ENCODE measurements at regions not wholly inside any gene's neighbourhood (a gene's known extent, or its start where the extent isn't known, plus 50 kb on each side); places are given as distances from the start of the nearest gene placed in this dataset.

DNA sequence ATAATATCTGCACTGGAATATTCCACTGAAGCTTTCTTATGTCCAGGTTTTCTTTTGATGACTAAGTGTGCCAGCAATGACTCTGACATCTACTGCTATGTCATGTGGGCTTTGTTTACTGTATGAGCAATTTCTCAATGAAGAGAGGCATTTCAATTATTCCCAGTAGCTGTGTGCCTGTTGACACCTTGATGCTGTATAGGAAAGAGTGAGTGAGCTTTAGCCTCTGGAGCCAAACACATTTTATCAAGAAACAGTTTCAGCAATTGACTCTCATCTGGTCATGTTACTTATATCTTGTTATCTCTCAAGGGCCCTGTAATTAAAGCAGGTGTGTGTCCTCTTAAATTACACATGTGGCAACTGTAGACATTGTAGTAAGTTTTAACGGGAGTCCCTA lies 493.2 kb upstream of the FANCL start:
- Histone ChIP-seq H3K9ac (ENCODE audit: low read length) (no peak overlapping the region), H3K9me3 (replicated peaks; ENCODE audit: insufficient read depth, low read length) (no peaks in the 10 kb centered on the region), H3K27me3 (replicated peaks; ENCODE audit: insufficient read depth, low read length) (no peaks in the 10 kb centered on the region), H3K4me2 (ENCODE audit: low read depth, low read length) (no peak overlapping the region), H3K4me1 (ENCODE audit: low read length) (no peaks in the 10 kb centered on the region), H3K79me2 (ENCODE audit: low read length) (no peaks in the 10 kb centered on the region), H3K27ac (ENCODE audit: low read length) (no peak overlapping the region), H3F3A (ENCODE audit: insufficient read depth, low read length) (no peaks in the 10 kb centered on the region), H3K36me3 (replicated peaks; ENCODE audit: insufficient read depth, low read length) (no peaks in the 10 kb centered on the region), H3K9me2 (replicated peaks; ENCODE audit: insufficient read depth, low read length) (no peaks in the 10 kb centered on the region), H3K4me3 (ENCODE audit: low read length) (no peak overlapping the region), H2AFZ (ENCODE audit: low read length) (no peak overlapping the region), H4K20me1 (ENCODE audit: insufficient read depth, low read length) (no peaks in the 10 kb centered on the region)
- DNase-seq, result no peak
- TF ChIP-seq CTCF (IDR thresholded peaks at IDR 0.05; ENCODE audit: low read length), result no peak
- TF ChIP-seq EZH2phosphoT487 (IDR thresholded peaks at IDR 0.05; ENCODE audit: low read length), result no peak
- TF ChIP-seq EZH2 (optimal IDR thresholded peaks at IDR 0.05; ENCODE audit: low read depth, low read length), result no peak

- H3K27ac ChIP-seq (ENCODE audit: low read length), result no peak overlapping the region
- H3K9ac ChIP-seq (ENCODE audit: low read length), result no peak overlapping the region
- H3K9me3 ChIP-seq (replicated peaks; ENCODE audit: insufficient read depth, low read length), result no peaks in the 10 kb centered on the region
- TF ChIP-seq CTCF (IDR thresholded peaks at IDR 0.05; ENCODE audit: low read length), result no peak
- TF ChIP-seq EZH2phosphoT487 (IDR thresholded peaks at IDR 0.05; ENCODE audit: low read length), result no peak
- no peak for TF ChIP-seq EZH2 (optimal IDR thresholded peaks at IDR 0.05; ENCODE audit: low read depth, low read length)
- no peak overlapping the region for H2AFZ ChIP-seq (ENCODE audit: low read length)
- no peaks in the 10 kb centered on the region for H3K27me3 ChIP-seq (replicated peaks; ENCODE audit: insufficient read depth, low read length)
- no peaks in the 10 kb centered on the region for H3K4me1 ChIP-seq (ENCODE audit: low read length)
- H3F3A ChIP-seq (ENCODE audit: insufficient read depth, low read length), result no peaks in the 10 kb centered on the region
- H3K36me3 ChIP-seq (replicated peaks; ENCODE audit: insufficient read depth, low read length), result no peaks in the 10 kb centered on the region
- no peaks in the 10 kb centered on the region for H3K79me2 ChIP-seq (ENCODE audit: low read length)
- no peaks in the 10 kb centered on the region for H4K20me1 ChIP-seq (ENCODE audit: insufficient read depth, low read length)
- no peak overlapping the region for H3K4me3 ChIP-seq (ENCODE audit: low read length)
- no peak for DNase-seq
- no peak overlapping the region for H3K4me2 ChIP-seq (ENCODE audit: low read depth, low read length)
- no peaks in the 10 kb centered on the region for H3K9me2 ChIP-seq (replicated peaks; ENCODE audit: insufficient read depth, low read length)
These were observed 491.9 kb upstream of the FANCL start for GRCh38 chr2:58732999-58733398.

DNA sequence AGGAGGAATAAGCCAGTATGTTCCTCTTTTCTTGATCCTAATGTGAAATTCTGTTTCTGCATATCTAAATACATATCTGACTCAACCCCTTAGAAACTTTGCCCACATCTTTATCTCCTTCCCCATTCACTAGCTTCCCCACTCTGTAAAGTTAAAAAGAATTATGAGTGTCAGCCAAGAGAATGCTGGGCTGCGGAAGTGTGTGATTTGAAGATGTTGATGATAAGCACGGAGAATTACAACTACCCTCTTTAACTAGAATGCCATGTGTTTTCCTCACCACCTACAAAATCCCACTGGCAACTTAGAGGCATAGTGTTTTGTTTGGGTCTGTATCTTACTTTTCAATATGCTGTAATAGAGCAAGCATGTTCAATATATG lies 490.4 kb upstream of the FANCL start:
- no peaks in the 10 kb centered on the region for H3K9me2 ChIP-seq (replicated peaks; ENCODE audit: insufficient read depth, low read length)
- no peak overlapping the region for H3K4me3 ChIP-seq (ENCODE audit: low read length)
- no peaks in the 10 kb centered on the region for H3K79me2 ChIP-seq (ENCODE audit: low read length)
- no peak overlapping the region for H2AFZ ChIP-seq (ENCODE audit: low read length)
- H3K4me1 ChIP-seq (ENCODE audit: low read length), result no peaks in the 10 kb centered on the region
- DNase-seq, result no peak
- no peak overlapping the region for H3K4me2 ChIP-seq (ENCODE audit: low read depth, low read length)
- no peaks in the 10 kb centered on the region for H4K20me1 ChIP-seq (ENCODE audit: insufficient read depth, low read length)
- H3K9me3 ChIP-seq (replicated peaks; ENCODE audit: insufficient read depth, low read length), result no peaks in the 10 kb centered on the region
- no peak overlapping the region for H3K27ac ChIP-seq (ENCODE audit: low read length)
- H3F3A ChIP-seq (ENCODE audit: insufficient read depth, low read length), result no peaks in the 10 kb centered on the region
- TF ChIP-seq EZH2 (optimal IDR thresholded peaks at IDR 0.05; ENCODE audit: low read depth, low read length), result no peak
- H3K36me3 ChIP-seq (replicated peaks; ENCODE audit: insufficient read depth, low read length), result no peaks in the 10 kb centered on the region
- no peak overlapping the region for H3K9ac ChIP-seq (ENCODE audit: low read length)
- H3K27me3 ChIP-seq (replicated peaks; ENCODE audit: insufficient read depth, low read length), result no peaks in the 10 kb centered on the region

DNA sequence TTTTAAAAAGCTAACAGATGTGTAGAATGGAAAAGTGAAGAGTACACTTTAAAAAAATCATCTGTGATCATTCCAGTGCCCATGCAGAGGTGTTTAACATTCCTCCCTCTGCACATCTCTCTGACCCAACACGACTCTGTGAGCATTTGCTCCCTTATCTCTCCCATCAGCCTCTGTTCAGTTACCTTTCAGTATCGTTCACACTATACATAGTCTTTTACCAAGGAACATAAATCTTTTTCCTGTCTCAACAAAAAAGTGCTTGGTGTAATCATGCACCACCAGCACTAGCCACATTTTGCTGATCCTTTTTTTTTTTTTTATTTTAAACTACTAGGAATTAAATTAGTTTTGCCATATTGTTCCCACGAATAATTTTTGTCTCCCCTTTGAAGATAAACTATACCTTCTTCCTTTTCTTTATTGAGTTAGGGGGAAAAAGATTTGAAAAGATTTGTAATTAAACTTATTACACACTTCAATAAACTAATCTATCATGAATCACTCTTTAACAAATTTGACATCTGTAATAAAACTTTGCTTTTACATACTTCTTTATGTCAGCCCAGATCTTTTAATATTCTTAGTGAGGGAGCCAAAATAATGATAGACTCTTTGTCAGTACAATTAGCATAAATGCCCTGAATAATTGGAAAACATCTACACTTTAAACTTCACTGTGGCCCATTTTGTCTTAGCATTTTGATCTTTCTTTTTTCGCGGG lies 489.8 kb upstream of the FANCL start:
- no peaks in the 10 kb centered on the region for H4K20me1 ChIP-seq (ENCODE audit: insufficient read depth, low read length)
- no peaks in the 10 kb centered on the region for H3K36me3 ChIP-seq (replicated peaks; ENCODE audit: insufficient read depth, low read length)
- H3K4me1 ChIP-seq (ENCODE audit: low read length), result no peaks in the 10 kb centered on the region
- H3K4me3 ChIP-seq (ENCODE audit: low read length), result no peak overlapping the region
- H3K27ac ChIP-seq (ENCODE audit: low read length), result no peak overlapping the region
- no peak overlapping the region for H2AFZ ChIP-seq (ENCODE audit: low read length)
- no peaks in the 10 kb centered on the region for H3K79me2 ChIP-seq (ENCODE audit: low read length)
- H3F3A ChIP-seq (ENCODE audit: insufficient read depth, low read length), result no peaks in the 10 kb centered on the region
- no peaks in the 10 kb centered on the region for H3K9me2 ChIP-seq (replicated peaks; ENCODE audit: insufficient read depth, low read length)
- no peaks in the 10 kb centered on the region for H3K27me3 ChIP-seq (replicated peaks; ENCODE audit: insufficient read depth, low read length)
- no peak overlapping the region for H3K9ac ChIP-seq (ENCODE audit: low read length)
- H3K9me3 ChIP-seq (replicated peaks; ENCODE audit: insufficient read depth, low read length), result no peaks in the 10 kb centered on the region
- DNase-seq, result no peak
- TF ChIP-seq EZH2phosphoT487 (IDR thresholded peaks at IDR 0.05; ENCODE audit: low read length), result no peak
- no peak for TF ChIP-seq CTCF (IDR thresholded peaks at IDR 0.05; ENCODE audit: low read length)
- TF ChIP-seq EZH2 (optimal IDR thresholded peaks at IDR 0.05; ENCODE audit: low read depth, low read length), result no peak
- no peak overlapping the region for H3K4me2 ChIP-seq (ENCODE audit: low read depth, low read length)

All from MM.1S (cell line).